Uterus (tissue), 3 donors: ENCODE measurements at regions not wholly inside any gene's neighbourhood (a gene's known extent, or its start where the extent isn't known, plus 50 kb on each side); places are given as distances from the start of the nearest gene placed in this dataset.
"Not testable (repeated sequence)": the region's sequence is repeated elsewhere in the genome, so short reads cannot be mapped to it uniquely, and the experiment has no call there.

ENCODE experiments used
- DNase-seq, 2 donors: peaks; one replicate each; pipeline ENCODE4 v3.0.0-alpha.2; 2019 to 2020
- H3K27ac ChIP-seq, 2 donors: fragments of 200-600 bp; sonication (generic); 1 replicate in 1 of 2; 2 replicates in 1 of 2; pipeline ENCODE4 v1.5.1; 2016 to 2018
- H3K27me3 ChIP-seq, 2 donors: fragments of 200-600 bp; sonication (generic); one replicate each; pipeline ENCODE4 v1.5.1; 2018 to 2019; ENCODE audit warnings: control low read depth in 1 of 2
- H3K36me3 ChIP-seq, 2 donors: fragments of 200-600 bp; sonication (generic); one replicate each; pipeline ENCODE4 v1.5.1; 2019; ENCODE audit warnings: control low read depth in 1 of 2
- H3K4me1 ChIP-seq, 2 donors: fragments of 200-600 bp; sonication (generic); one replicate each; pipeline ENCODE4 v1.5.1; 2018 to 2019; ENCODE audit warnings: control low read depth in 1 of 2
- H3K4me3 ChIP-seq, 2 donors: fragments of 200-600 bp; sonication (generic); 1 replicate in 1 of 2; 2 replicates in 1 of 2; pipeline ENCODE4 v1.5.1; 2018 to 2019; ENCODE audit warnings: mild to moderate bottlenecking in 1 of 2
- H3K9me3 ChIP-seq, 2 donors: fragments of 200-600 bp; sonication (generic); one replicate each; pipeline ENCODE4 v1.5.1; 2019; ENCODE audit warnings: control low read depth in 1 of 2
- CTCF ChIP-seq, 4 experiments: fragments of 200-600 bp in 2 of 4; fragments of 450-650 bp in 2 of 4; sonication (generic) in 2 of 4; IDR thresholded peaks; one replicate each; pipeline ENCODE4 v1.5.1; 2016 to 2019; ENCODE audit warnings: antibody characterized with exemption in 4 of 4, mild to moderate bottlenecking in 2 of 4, moderate library complexity in 1 of 4
- POLR2A ChIP-seq, 2 donors: fragments of 450-650 bp; IDR thresholded peaks; one replicate each; pipeline ENCODE4 v1.6.1; 2016; ENCODE audit warnings: antibody characterized with exemption in 2 of 2, mild to moderate bottlenecking in 1 of 2, moderate library complexity in 1 of 2
- intact Hi-C: fragments of 100-400 bp; cut with DNase I; formaldehyde crosslinking; loops from one replicate; pipeline ENCODE4 v1.15.1; 2023; ENCODE audit warnings: low total_unique reads
- donor health status: DM: yes; HTN: yes; CAD: no.

GRCh38 chr3:177262396-177262795 lies 65.1 kb upstream of the TBL1XR1 start:
- H3K4me3 ChIP-seq, result no peak overlapping the region
- H3K27ac ChIP-seq, result no peak overlapping the region
- intact Hi-C loops, result no loop called here
- H3K36me3 ChIP-seq, result no peaks in the 10 kb centered on the region
- H3K9me3 ChIP-seq, result no peaks in the 10 kb centered on the region
- no peak for DNase-seq
- no peaks in the 10 kb centered on the region for H3K4me1 ChIP-seq
- H3K27me3 ChIP-seq, result no peaks in the 10 kb centered on the region
- TF ChIP-seq POLR2A (IDR thresholded peaks at IDR 0.05) (no peak), CTCF (IDR thresholded peaks at IDR 0.05) (no peak)

GRCh38 chr3:177263615-177264368 lies 66.5 kb upstream of the TBL1XR1 start:
- H3K4me3 ChIP-seq, result no peak overlapping the region
- no peaks in the 10 kb centered on the region for H3K36me3 ChIP-seq
- H3K27ac ChIP-seq, result no peak overlapping the region
- no peaks in the 10 kb centered on the region for H3K27me3 ChIP-seq
- intact Hi-C loops, result no loop called here
- H3K4me1 ChIP-seq, result no peaks in the 10 kb centered on the region
- no peaks in the 10 kb centered on the region for H3K9me3 ChIP-seq
- no peak for DNase-seq
- TF ChIP-seq POLR2A (IDR thresholded peaks at IDR 0.05) (no peak), CTCF (IDR thresholded peaks at IDR 0.05) (no peak)

- H3K27ac ChIP-seq, H3K9me3 ChIP-seq, H3K36me3 ChIP-seq, DNase-seq, H3K4me3 ChIP-seq, intact Hi-C loops, H3K4me1 ChIP-seq, H3K27me3 ChIP-seq: not testable (repeated sequence)
Observed at GRCh38 chr3:177271811-177272501, 74.7 kb upstream of the TBL1XR1 start.

GRCh38 chr3:177278016-177278415 lies 80.7 kb upstream of the TBL1XR1 start:
- H3K4me1 ChIP-seq, result no peaks in the 10 kb centered on the region
- no peak for TF ChIP-seq POLR2A (IDR thresholded peaks at IDR 0.05)
- no peak for TF ChIP-seq CTCF (IDR thresholded peaks at IDR 0.05)
- DNase-seq, result no peak
- H3K27me3 ChIP-seq, result no peaks in the 10 kb centered on the region
- no peaks in the 10 kb centered on the region for H3K9me3 ChIP-seq
- no peak overlapping the region for H3K4me3 ChIP-seq
- H3K27ac ChIP-seq, result no peak overlapping the region
- no peaks in the 10 kb centered on the region for H3K36me3 ChIP-seq
- intact Hi-C loops, result no loop called here

- Histone ChIP-seq H3K36me3 (no peaks in the 10 kb centered on the region), H3K4me3 (no peak overlapping the region), H3K27me3 (no peaks in the 10 kb centered on the region), H3K4me1 (no peaks in the 10 kb centered on the region), H3K9me3 (no peaks in the 10 kb centered on the region), H3K27ac (no peak overlapping the region)
- TF ChIP-seq POLR2A (IDR thresholded peaks at IDR 0.05) (no peak), CTCF (IDR thresholded peaks at IDR 0.05) (no peak)
- DNase-seq, result no peak
- intact Hi-C loops, result no loop called here
Observed at GRCh38 chr3:177279118-177279815, 82.0 kb upstream of the TBL1XR1 start.
